ENCODE measurements at regions not wholly inside any gene's neighbourhood (a gene's known extent, or its start where the extent isn't known, plus 50 kb on each side); places are given as distances from the start of the nearest gene placed in this dataset.

GRCh38 chr18:1232867-1233266, 328.2 kb downstream of the ADCYAP1 start:
- TF ChIP-seq CTCF (IDR thresholded peaks at IDR 0.05; ENCODE audit: insufficient read depth, low read depth, low read length), result no peak
- DNase-seq (ENCODE audit: low read depth), result no peak
- no peak overlapping the region for H3K4me3 ChIP-seq (ENCODE audit: low read depth, low read length)

GRCh38 chr18:1240701-1241100, 336.0 kb downstream of the ADCYAP1 start:
- TF ChIP-seq CTCF (IDR thresholded peaks at IDR 0.05; ENCODE audit: insufficient read depth, low read depth, low read length), result no peak
- no peak overlapping the region for H3K4me3 ChIP-seq (ENCODE audit: low read depth, low read length)
- no peak for DNase-seq (ENCODE audit: low read depth)

GRCh38 chr18:1244397-1245122, 339.9 kb downstream of the ADCYAP1 start:
- DNase-seq (ENCODE audit: low read depth), result no peak
- no peak overlapping the region for H3K4me3 ChIP-seq (ENCODE audit: low read depth, low read length)
- TF ChIP-seq CTCF (IDR thresholded peaks at IDR 0.05; ENCODE audit: insufficient read depth, low read depth, low read length), result no peak

GRCh38 chr18:1246827-1247226, 342.2 kb downstream of the ADCYAP1 start:
- no peak for DNase-seq (ENCODE audit: low read depth)
- no peak overlapping the region for H3K4me3 ChIP-seq (ENCODE audit: low read depth, low read length)
- no peak for TF ChIP-seq CTCF (IDR thresholded peaks at IDR 0.05; ENCODE audit: insufficient read depth, low read depth, low read length)

- TF ChIP-seq CTCF (IDR thresholded peaks at IDR 0.05; ENCODE audit: insufficient read depth, low read depth, low read length), result no peak
- no peak overlapping the region for H3K4me3 ChIP-seq (ENCODE audit: low read depth, low read length)
- no peak for DNase-seq (ENCODE audit: low read depth)
These were observed 347.9 kb downstream of the ADCYAP1 start for GRCh38 chr18:1252534-1252933.

- no peak overlapping the region for H3K4me3 ChIP-seq (ENCODE audit: low read depth, low read length)
- no peak for TF ChIP-seq CTCF (IDR thresholded peaks at IDR 0.05; ENCODE audit: insufficient read depth, low read depth, low read length)
- DNase-seq (ENCODE audit: low read depth), result no peak
These were observed 348.3 kb downstream of the ADCYAP1 start for GRCh38 chr18:1252936-1253335.

- H3K4me3 ChIP-seq (ENCODE audit: low read depth, low read length), result no peak overlapping the region
- TF ChIP-seq CTCF (IDR thresholded peaks at IDR 0.05; ENCODE audit: insufficient read depth, low read depth, low read length), result no peak
- DNase-seq (ENCODE audit: low read depth), result no peak
These were observed 349.2 kb downstream of the ADCYAP1 start for GRCh38 chr18:1253827-1254226.

Data from fibroblast of villous mesenchyme (primary cell).